ENCODE measurements at regions not wholly inside any gene's neighbourhood (a gene's known extent, or its start where the extent isn't known, plus 50 kb on each side); places are given as distances from the start of the nearest gene placed in this dataset.

DNA sequence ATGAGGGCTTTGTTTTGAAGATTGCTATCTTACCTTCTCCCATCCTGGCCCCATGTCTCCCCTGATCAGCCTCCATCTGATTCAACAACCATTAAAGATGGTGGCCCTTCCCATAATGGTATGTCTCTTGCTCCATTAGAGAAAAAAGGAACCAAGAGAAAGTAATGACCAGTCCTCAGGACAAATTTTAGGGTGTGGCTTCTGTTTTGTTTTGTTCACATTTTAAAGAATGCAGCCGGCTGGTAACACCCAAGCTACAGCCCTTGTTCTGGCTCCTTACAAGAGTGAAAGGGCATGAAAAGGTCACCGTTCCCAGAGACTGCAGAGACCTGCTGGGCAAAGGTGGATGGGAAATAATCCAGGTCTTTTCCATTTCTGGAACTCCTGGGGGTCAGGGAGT lies 287.9 kb upstream of the NEBL start:
- H3K4me3 Mint-ChIP-seq: no peak overlapping the region
- Histone ChIP-seq H3K9ac (ENCODE audit: extremely low read depth, low read length, poor library complexity, severe bottlenecking) (no peak overlapping the region), H3K4me3 (ENCODE audit: low read length) (no peak overlapping the region), H3K4me1 (ENCODE audit: control insufficient read depth, insufficient read depth, low read length) (no peaks in the 10 kb centered on the region), H3K9me3 (ENCODE audit: control insufficient read depth, low read length) (peaks cover 14% of the 10 kb centered on the region), H3K27me3 (ENCODE audit: control insufficient read depth, insufficient read depth, low read length, poor library complexity, severe bottlenecking) (no peaks in the 10 kb centered on the region), H3K36me3 (ENCODE audit: control insufficient read depth, insufficient read depth, low read length) (no peaks in the 10 kb centered on the region), H3K27ac (ENCODE audit: low read depth, low read length) (no peak overlapping the region)
- peaks cover 33% of the 10 kb centered on the region for H3K36me3 Mint-ChIP-seq (ENCODE audit: low read depth)
- peaks cover 21% of the 10 kb centered on the region for H3K9me3 Mint-ChIP-seq
- DNase-seq: no peak
- H3K27me3 Mint-ChIP-seq (ENCODE audit: insufficient read depth): no peaks in the 10 kb centered on the region
- peaks cover 2% of the 10 kb centered on the region for H3K4me1 Mint-ChIP-seq
- no peak overlapping the region for H3K27ac Mint-ChIP-seq
- 87 to 88% methylated on average over 1 to 2 of the region's 2 CpGs for WGBS, 2 experiments (ENCODE audit: insufficient coverage in 1 of 2, insufficient read length in 1 of 2)
- TF ChIP-seq CTCF (conservative IDR thresholded peaks at IDR 0.05): no peak

GRCh38 chr10:21184216-21184615 lies 287.1 kb upstream of the NEBL start:
- Histone ChIP-seq H3K4me3 (ENCODE audit: low read length) (no peak overlapping the region), H3K27ac (ENCODE audit: low read depth, low read length) (no peak overlapping the region), H3K27me3 (ENCODE audit: control insufficient read depth, insufficient read depth, low read length, poor library complexity, severe bottlenecking) (no peaks in the 10 kb centered on the region), H3K36me3 (ENCODE audit: control insufficient read depth, insufficient read depth, low read length) (no peaks in the 10 kb centered on the region), H3K9ac (ENCODE audit: extremely low read depth, low read length, poor library complexity, severe bottlenecking) (no peak overlapping the region), H3K4me1 (ENCODE audit: control insufficient read depth, insufficient read depth, low read length) (no peaks in the 10 kb centered on the region), H3K9me3 (ENCODE audit: control insufficient read depth, low read length) (peaks cover 17% of the 10 kb centered on the region)
- Mint-ChIP-seq H3K9me3 (peaks cover 20% of the 10 kb centered on the region), H3K27ac (no peak overlapping the region), H3K4me3 (no peak overlapping the region), H3K27me3 (ENCODE audit: insufficient read depth) (peaks cover 5% of the 10 kb centered on the region), H3K4me1 (peaks cover 2% of the 10 kb centered on the region), H3K36me3 (ENCODE audit: low read depth) (peaks cover 34% of the 10 kb centered on the region)
- no peak for DNase-seq
- WGBS, 2 experiments (ENCODE audit: insufficient coverage in 1 of 2, insufficient read length in 1 of 2): 80 to 91% methylated on average over 1 to 2 of the region's 2 CpGs
- no peak for TF ChIP-seq CTCF (conservative IDR thresholded peaks at IDR 0.05)

GRCh38 chr10:21183025-21183424 lies 285.9 kb upstream of the NEBL start:
- Mint-ChIP-seq H3K4me1 (peaks cover 2% of the 10 kb centered on the region), H3K36me3 (ENCODE audit: low read depth) (peaks cover 31% of the 10 kb centered on the region), H3K27ac (no peak overlapping the region), H3K9me3 (peaks cover 20% of the 10 kb centered on the region), H3K27me3 (ENCODE audit: insufficient read depth) (peaks cover 6% of the 10 kb centered on the region), H3K4me3 (no peak overlapping the region)
- peaks cover 19% of the 10 kb centered on the region for H3K9me3 ChIP-seq (ENCODE audit: control insufficient read depth, low read length)
- no peak overlapping the region for H3K4me3 ChIP-seq (ENCODE audit: low read length)
- H3K36me3 ChIP-seq (ENCODE audit: control insufficient read depth, insufficient read depth, low read length): no peaks in the 10 kb centered on the region
- H3K9ac ChIP-seq (ENCODE audit: extremely low read depth, low read length, poor library complexity, severe bottlenecking): no peak overlapping the region
- no peaks in the 10 kb centered on the region for H3K4me1 ChIP-seq (ENCODE audit: control insufficient read depth, insufficient read depth, low read length)
- no peak for TF ChIP-seq CTCF (conservative IDR thresholded peaks at IDR 0.05)
- H3K27me3 ChIP-seq (ENCODE audit: control insufficient read depth, insufficient read depth, low read length, poor library complexity, severe bottlenecking): peaks cover 6% of the 10 kb centered on the region
- WGBS, 2 experiments (ENCODE audit: insufficient coverage in 1 of 2, insufficient read length in 1 of 2): 83 to 100% methylated on average over 3 to 5 of the region's 5 CpGs
- no peak for DNase-seq
- no peak overlapping the region for H3K27ac ChIP-seq (ENCODE audit: low read depth, low read length)

Measured in endodermal cell (in vitro differentiated cells).